Neural crest cell (in vitro differentiated cells): ENCODE measurements at regions not wholly inside any gene's neighbourhood (a gene's known extent, or its start where the extent isn't known, plus 50 kb on each side); places are given as distances from the start of the nearest gene placed in this dataset.
A peak's percentile ranks its signal among the peaks of the same experiment; 100 is the strongest.

Experiments used
- DNase-seq: peaks from one replicate; pipeline ENCODE4 v3.0.0; 2021; ENCODE audit warnings: low read depth, mixed read lengths, low spot score
- H3K27ac Mint-ChIP-seq: one replicate; pipeline ENCODE4 v1.8.0; 2021; ENCODE audit warnings: mild to moderate bottlenecking, mixed read lengths; ENCODE audit not compliant: unreplicated experiment
- H3K27me3 Mint-ChIP-seq: 2 replicates; pipeline ENCODE4 v1.8.0; 2021; ENCODE audit warnings: low read depth, mild to moderate bottlenecking, mixed read lengths
- H3K36me3 Mint-ChIP-seq: 2 replicates; pipeline ENCODE4 v1.8.0; 2021; ENCODE audit warnings: low read depth, mild to moderate bottlenecking, mixed read lengths
- H3K4me1 Mint-ChIP-seq: 2 replicates; pipeline ENCODE4 v1.8.0; 2021; ENCODE audit warnings: mixed read lengths
- H3K4me3 Mint-ChIP-seq: one replicate; pipeline ENCODE4 v1.8.0; 2021; ENCODE audit warnings: mild to moderate bottlenecking, mixed read lengths
- H3K9me3 Mint-ChIP-seq: 2 replicates; pipeline ENCODE4 v1.8.0; 2021; ENCODE audit warnings: mixed read lengths
- TF ChIP-seq, protein P1 (sequence below): fragments of 200-600 bp; sonication (generic); conservative IDR thresholded peaks from 2 replicates; pipeline ENCODE4 v1.5.0; 2021; ENCODE audit warnings: antibody characterized with exemption, mild to moderate bottlenecking

DNA sequence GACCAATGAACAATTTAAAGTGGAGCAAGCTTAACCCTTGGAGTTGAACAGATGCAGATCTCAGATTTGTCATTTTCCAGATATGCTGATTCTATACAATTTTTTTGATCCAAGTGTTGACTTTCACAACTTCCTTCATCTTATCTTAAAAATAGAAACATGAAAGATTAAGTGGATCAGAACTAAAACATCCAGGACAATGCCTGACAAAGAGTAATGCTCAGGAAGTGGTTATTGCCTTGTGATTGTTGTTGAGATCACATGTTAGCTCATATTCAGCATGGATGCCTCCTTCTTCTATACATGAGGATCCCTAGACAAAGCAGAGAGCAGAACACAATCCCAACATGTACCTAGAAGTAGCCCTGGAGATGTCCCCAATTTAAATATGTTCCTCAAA lies 160.9 kb downstream of the PPARGC1A start:
- no peak overlapping the region for H3K27ac Mint-ChIP-seq
- TF ChIP-seq, protein P1, sequence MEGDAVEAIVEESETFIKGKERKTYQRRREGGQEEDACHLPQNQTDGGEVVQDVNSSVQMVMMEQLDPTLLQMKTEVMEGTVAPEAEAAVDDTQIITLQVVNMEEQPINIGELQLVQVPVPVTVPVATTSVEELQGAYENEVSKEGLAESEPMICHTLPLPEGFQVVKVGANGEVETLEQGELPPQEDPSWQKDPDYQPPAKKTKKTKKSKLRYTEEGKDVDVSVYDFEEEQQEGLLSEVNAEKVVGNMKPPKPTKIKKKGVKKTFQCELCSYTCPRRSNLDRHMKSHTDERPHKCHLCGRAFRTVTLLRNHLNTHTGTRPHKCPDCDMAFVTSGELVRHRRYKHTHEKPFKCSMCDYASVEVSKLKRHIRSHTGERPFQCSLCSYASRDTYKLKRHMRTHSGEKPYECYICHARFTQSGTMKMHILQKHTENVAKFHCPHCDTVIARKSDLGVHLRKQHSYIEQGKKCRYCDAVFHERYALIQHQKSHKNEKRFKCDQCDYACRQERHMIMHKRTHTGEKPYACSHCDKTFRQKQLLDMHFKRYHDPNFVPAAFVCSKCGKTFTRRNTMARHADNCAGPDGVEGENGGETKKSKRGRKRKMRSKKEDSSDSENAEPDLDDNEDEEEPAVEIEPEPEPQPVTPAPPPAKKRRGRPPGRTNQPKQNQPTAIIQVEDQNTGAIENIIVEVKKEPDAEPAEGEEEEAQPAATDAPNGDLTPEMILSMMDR: no peak
- no peak overlapping the region for H3K4me3 Mint-ChIP-seq
- peaks cover 3% of the 10 kb centered on the region for H3K27me3 Mint-ChIP-seq
- no peaks in the 10 kb centered on the region for H3K4me1 Mint-ChIP-seq
- no peaks in the 10 kb centered on the region for H3K36me3 Mint-ChIP-seq
- no peak for DNase-seq
- H3K9me3 Mint-ChIP-seq: peaks cover 6% of the 10 kb centered on the region

DNA sequence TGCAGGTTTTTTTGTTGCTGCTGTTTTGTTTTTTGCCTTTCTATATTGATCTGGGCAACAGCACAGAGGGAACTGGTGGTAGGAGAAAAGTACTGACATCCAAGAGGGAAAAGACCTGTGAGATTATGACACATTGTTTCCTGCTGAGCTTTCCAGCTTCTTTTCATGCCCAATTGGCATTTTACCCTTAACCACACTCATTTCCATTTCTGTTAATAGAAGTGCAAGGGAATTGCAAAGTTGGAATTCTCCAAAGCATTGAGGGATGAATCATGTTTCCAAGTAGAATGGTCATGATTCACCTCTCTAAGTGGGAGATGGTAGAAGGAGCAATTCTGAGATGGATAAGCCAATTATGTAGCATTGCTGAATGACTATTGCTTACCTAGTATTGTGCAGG lies 161.5 kb downstream of the PPARGC1A start:
- no peak overlapping the region for H3K27ac Mint-ChIP-seq
- peaks cover 3% of the 10 kb centered on the region for H3K27me3 Mint-ChIP-seq
- no peaks in the 10 kb centered on the region for H3K4me1 Mint-ChIP-seq
- TF ChIP-seq, protein P1: no peak
- no peaks in the 10 kb centered on the region for H3K36me3 Mint-ChIP-seq
- no peak for DNase-seq
- peaks cover 6% of the 10 kb centered on the region for H3K9me3 Mint-ChIP-seq
- H3K4me3 Mint-ChIP-seq: no peak overlapping the region

DNA sequence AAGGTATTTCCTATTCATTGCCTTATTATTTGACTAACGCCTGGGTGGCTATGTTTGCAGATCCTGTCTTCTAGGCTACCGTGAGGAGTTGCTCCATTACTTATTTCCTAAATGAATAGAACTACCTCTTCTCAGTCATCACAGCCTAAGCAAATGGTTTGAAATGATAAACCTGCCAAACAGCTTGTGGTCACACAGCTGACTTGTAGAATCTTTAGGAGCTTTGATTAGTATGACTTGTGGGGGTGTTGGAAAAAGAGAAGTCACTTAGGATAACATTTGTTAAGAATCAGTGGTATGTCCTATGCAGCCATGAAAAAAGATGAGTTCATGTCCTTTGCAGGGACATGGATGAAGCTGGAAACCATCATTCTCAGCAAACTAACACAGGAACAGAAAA lies 169.3 kb downstream of the PPARGC1A start:
- H3K27me3 Mint-ChIP-seq: no peaks in the 10 kb centered on the region
- TF ChIP-seq, protein P1: no peak

DNA sequence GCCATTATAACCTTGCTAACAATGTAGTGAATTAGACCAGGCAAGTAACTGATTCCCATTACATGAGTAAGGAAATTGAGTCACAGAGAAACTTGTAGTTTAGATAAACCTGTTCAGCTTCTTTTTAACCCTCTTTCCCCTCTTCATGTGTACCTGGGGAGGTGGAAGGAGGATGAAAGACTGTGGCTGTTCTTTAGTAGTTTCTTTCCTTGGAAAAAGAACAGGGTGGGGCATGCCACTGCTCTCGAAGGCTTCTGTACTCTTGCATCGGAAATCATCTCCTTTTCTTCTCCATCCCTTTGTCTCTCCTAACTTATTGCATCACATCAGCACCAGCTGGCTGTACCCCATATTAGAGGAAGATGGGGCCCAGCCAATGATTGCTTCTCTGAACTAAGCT lies 171.4 kb downstream of the PPARGC1A start:
- Mint-ChIP-seq H3K27ac (no peak overlapping the region), H3K4me1 (no peaks in the 10 kb centered on the region), H3K4me3 (no peak overlapping the region), H3K9me3 (peaks cover 2% of the 10 kb centered on the region), H3K36me3 (no peaks in the 10 kb centered on the region), H3K27me3 (no peaks in the 10 kb centered on the region)
- no peak for DNase-seq
- TF ChIP-seq, protein P1: no peak

More for the DNA sequence above, 169.3 kb downstream of the PPARGC1A start:
- DNase-seq: no peak
- no peaks in the 10 kb centered on the region for H3K4me1 Mint-ChIP-seq
- no peak overlapping the region for H3K27ac Mint-ChIP-seq
- H3K4me3 Mint-ChIP-seq: no peak overlapping the region
- H3K36me3 Mint-ChIP-seq: no peaks in the 10 kb centered on the region
- H3K9me3 Mint-ChIP-seq: peaks cover 2% of the 10 kb centered on the region

DNA sequence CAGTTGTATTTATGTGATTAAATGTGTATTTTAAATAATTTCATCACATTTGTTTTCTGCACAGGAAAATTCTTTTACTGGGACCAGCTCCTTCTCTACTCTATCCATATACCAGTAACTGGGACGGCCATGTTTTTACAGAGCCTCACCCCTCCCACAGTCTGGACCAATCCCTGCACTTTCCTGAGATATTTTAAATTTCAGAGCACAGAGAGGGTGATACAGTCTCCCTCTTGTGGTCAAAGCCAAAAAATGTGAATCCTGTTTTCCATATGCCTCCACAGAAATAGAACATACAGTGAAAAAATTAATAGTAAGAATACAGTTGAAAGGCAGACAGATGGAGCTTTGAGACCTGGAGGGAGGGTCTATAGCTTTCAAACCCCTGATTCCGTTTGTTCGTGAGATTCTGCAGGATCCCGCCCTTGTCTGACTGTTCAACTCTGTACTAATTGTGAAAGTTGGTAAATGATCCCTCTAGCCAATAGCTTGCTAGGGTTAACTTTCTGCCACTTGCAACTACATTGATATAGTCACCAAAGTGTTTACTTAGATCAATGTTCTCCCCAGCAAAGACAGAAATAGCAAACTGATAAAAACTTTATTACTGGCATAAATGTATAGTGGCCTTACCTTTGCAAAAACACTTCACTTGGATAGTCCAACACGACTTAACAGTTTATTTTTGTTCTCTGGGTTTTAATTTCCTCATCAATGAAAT lies 172.2 kb downstream of the PPARGC1A start:
- no peaks in the 10 kb centered on the region for H3K4me1 Mint-ChIP-seq
- H3K27me3 Mint-ChIP-seq: no peaks in the 10 kb centered on the region
- peaks cover 2% of the 10 kb centered on the region for H3K9me3 Mint-ChIP-seq
- no peak for DNase-seq
- no peak overlapping the region for H3K27ac Mint-ChIP-seq
- TF ChIP-seq, protein P1: peak; percentile 68
- H3K36me3 Mint-ChIP-seq: no peaks in the 10 kb centered on the region
- H3K4me3 Mint-ChIP-seq: no peak overlapping the region
